ENCODE measurements at regions not wholly inside any gene's neighbourhood (a gene's known extent, or its start where the extent isn't known, plus 50 kb on each side); places are given as distances from the start of the nearest gene placed in this dataset.

- H3K9me3 ChIP-seq (replicated peaks; ENCODE audit: control insufficient read depth, low read depth, low read length) = no peaks in the 10 kb centered on the region
- peak; percentile 38 for DNase-seq
- no peaks in the 10 kb centered on the region for H3K36me3 ChIP-seq (ENCODE audit: control insufficient read depth, insufficient read depth, low read length)
- no peak overlapping the region for H3K27ac ChIP-seq (ENCODE audit: low read length)
- no peak overlapping the region for H3K4me3 ChIP-seq (ENCODE audit: low read length)
- no peaks in the 10 kb centered on the region for H3K27me3 ChIP-seq (ENCODE audit: control insufficient read depth, insufficient read depth, low read length)
- H3K4me1 ChIP-seq (ENCODE audit: control insufficient read depth, insufficient read depth, low read length) = no peaks in the 10 kb centered on the region
- no CpG with 5 or more reads among the region's 6 CpGs for WGBS (ENCODE audit: insufficient coverage)
Measured at GRCh38 chr5:35436400-35437057, 181.1 kb upstream of the SPEF2 start.

GRCh38 chr5:35430381-35431162 lies 187.1 kb upstream of the SPEF2 start:
- no CpG with 5 or more reads among the region's 5 CpGs for WGBS (ENCODE audit: insufficient coverage)
- Histone ChIP-seq H3K4me3 (ENCODE audit: low read length) (no peak overlapping the region), H3K36me3 (ENCODE audit: control insufficient read depth, insufficient read depth, low read length) (no peaks in the 10 kb centered on the region), H3K27me3 (ENCODE audit: control insufficient read depth, insufficient read depth, low read length) (no peaks in the 10 kb centered on the region), H3K9me3 (replicated peaks; ENCODE audit: control insufficient read depth, low read depth, low read length) (no peaks in the 10 kb centered on the region), H3K4me1 (ENCODE audit: control insufficient read depth, insufficient read depth, low read length) (no peaks in the 10 kb centered on the region), H3K27ac (ENCODE audit: low read length) (no peak overlapping the region)
- DNase-seq = no peak

- no peaks in the 10 kb centered on the region for H3K4me1 ChIP-seq (ENCODE audit: control insufficient read depth, insufficient read depth, low read length)
- H3K27me3 ChIP-seq (ENCODE audit: control insufficient read depth, insufficient read depth, low read length) = no peaks in the 10 kb centered on the region
- WGBS (ENCODE audit: insufficient coverage) = no CpG with 5 or more reads among the region's 1 CpG
- no peak for DNase-seq
- no peaks in the 10 kb centered on the region for H3K9me3 ChIP-seq (replicated peaks; ENCODE audit: control insufficient read depth, low read depth, low read length)
- no peak overlapping the region for H3K27ac ChIP-seq (ENCODE audit: low read length)
- H3K36me3 ChIP-seq (ENCODE audit: control insufficient read depth, insufficient read depth, low read length) = no peaks in the 10 kb centered on the region
- no peak overlapping the region for H3K4me3 ChIP-seq (ENCODE audit: low read length)
Measured at GRCh38 chr5:35420200-35420599, 189.9 kb upstream of the PRLR start.

GRCh38 chr5:35417040-35417439 lies 186.8 kb upstream of the PRLR start:
- Histone ChIP-seq H3K36me3 (ENCODE audit: control insufficient read depth, insufficient read depth, low read length) (no peaks in the 10 kb centered on the region), H3K9me3 (replicated peaks; ENCODE audit: control insufficient read depth, low read depth, low read length) (no peaks in the 10 kb centered on the region), H3K27me3 (ENCODE audit: control insufficient read depth, insufficient read depth, low read length) (no peaks in the 10 kb centered on the region), H3K4me1 (ENCODE audit: control insufficient read depth, insufficient read depth, low read length) (no peaks in the 10 kb centered on the region), H3K4me3 (ENCODE audit: low read length) (no peak overlapping the region), H3K27ac (ENCODE audit: low read length) (no peak overlapping the region)
- DNase-seq = no peak
- WGBS (ENCODE audit: insufficient coverage) = no CpG with 5 or more reads among the region's 4 CpGs

GRCh38 chr5:35416217-35416988 lies 186.1 kb upstream of the PRLR start:
- no peaks in the 10 kb centered on the region for H3K4me1 ChIP-seq (ENCODE audit: control insufficient read depth, insufficient read depth, low read length)
- H3K36me3 ChIP-seq (ENCODE audit: control insufficient read depth, insufficient read depth, low read length) = no peaks in the 10 kb centered on the region
- no peaks in the 10 kb centered on the region for H3K27me3 ChIP-seq (ENCODE audit: control insufficient read depth, insufficient read depth, low read length)
- no peaks in the 10 kb centered on the region for H3K9me3 ChIP-seq (replicated peaks; ENCODE audit: control insufficient read depth, low read depth, low read length)
- WGBS (ENCODE audit: insufficient coverage) = 65% methylated on average over 6 of the region's 6 CpGs
- H3K27ac ChIP-seq (ENCODE audit: low read length) = no peak overlapping the region
- no peak overlapping the region for H3K4me3 ChIP-seq (ENCODE audit: low read length)
- DNase-seq = no peak

- H3K36me3 ChIP-seq (ENCODE audit: control insufficient read depth, insufficient read depth, low read length) = no peaks in the 10 kb centered on the region
- H3K27me3 ChIP-seq (ENCODE audit: control insufficient read depth, insufficient read depth, low read length) = no peaks in the 10 kb centered on the region
- H3K9me3 ChIP-seq (replicated peaks; ENCODE audit: control insufficient read depth, low read depth, low read length) = no peaks in the 10 kb centered on the region
- WGBS (ENCODE audit: insufficient coverage) = no CpG with 5 or more reads among the region's 2 CpGs
- no peak overlapping the region for H3K27ac ChIP-seq (ENCODE audit: low read length)
- H3K4me1 ChIP-seq (ENCODE audit: control insufficient read depth, insufficient read depth, low read length) = no peaks in the 10 kb centered on the region
- no peak overlapping the region for H3K4me3 ChIP-seq (ENCODE audit: low read length)
- no peak for DNase-seq
Measured at GRCh38 chr5:35415309-35415708, 185.0 kb upstream of the PRLR start.

- Histone ChIP-seq H3K9me3 (replicated peaks; ENCODE audit: control insufficient read depth, low read depth, low read length) (no peaks in the 10 kb centered on the region), H3K4me1 (ENCODE audit: control insufficient read depth, insufficient read depth, low read length) (no peaks in the 10 kb centered on the region), H3K4me3 (ENCODE audit: low read length) (no peak overlapping the region), H3K27me3 (ENCODE audit: control insufficient read depth, insufficient read depth, low read length) (no peaks in the 10 kb centered on the region), H3K36me3 (ENCODE audit: control insufficient read depth, insufficient read depth, low read length) (no peaks in the 10 kb centered on the region), H3K27ac (ENCODE audit: low read length) (no peak overlapping the region)
- no CpG with 5 or more reads among the region's 1 CpG for WGBS (ENCODE audit: insufficient coverage)
- no peak for DNase-seq
Measured at GRCh38 chr5:35409361-35409760, 179.1 kb upstream of the PRLR start.

- Histone ChIP-seq H3K4me1 (ENCODE audit: control insufficient read depth, insufficient read depth, low read length) (no peaks in the 10 kb centered on the region), H3K36me3 (ENCODE audit: control insufficient read depth, insufficient read depth, low read length) (no peaks in the 10 kb centered on the region), H3K4me3 (ENCODE audit: low read length) (no peak overlapping the region), H3K9me3 (replicated peaks; ENCODE audit: control insufficient read depth, low read depth, low read length) (no peaks in the 10 kb centered on the region), H3K27me3 (ENCODE audit: control insufficient read depth, insufficient read depth, low read length) (no peaks in the 10 kb centered on the region), H3K27ac (ENCODE audit: low read length) (no peak overlapping the region)
- DNase-seq = no peak
- whole genome bisulfite sequencing (ENCODE audit: insufficient coverage) = no CpG with 5 or more reads among the region's 2 CpGs
Measured at GRCh38 chr5:35408146-35408545, 177.9 kb upstream of the PRLR start.

GRCh38 chr5:35407697-35408096 lies 177.4 kb upstream of the PRLR start:
- no peaks in the 10 kb centered on the region for H3K9me3 ChIP-seq (replicated peaks; ENCODE audit: control insufficient read depth, low read depth, low read length)
- no peak overlapping the region for H3K27ac ChIP-seq (ENCODE audit: low read length)
- no peaks in the 10 kb centered on the region for H3K27me3 ChIP-seq (ENCODE audit: control insufficient read depth, insufficient read depth, low read length)
- no peak overlapping the region for H3K4me3 ChIP-seq (ENCODE audit: low read length)
- H3K4me1 ChIP-seq (ENCODE audit: control insufficient read depth, insufficient read depth, low read length) = no peaks in the 10 kb centered on the region
- peak; percentile 2 for DNase-seq
- no peaks in the 10 kb centered on the region for H3K36me3 ChIP-seq (ENCODE audit: control insufficient read depth, insufficient read depth, low read length)

- Histone ChIP-seq H3K4me3 (ENCODE audit: low read length) (no peak overlapping the region), H3K4me1 (ENCODE audit: control insufficient read depth, insufficient read depth, low read length) (no peaks in the 10 kb centered on the region), H3K36me3 (ENCODE audit: control insufficient read depth, insufficient read depth, low read length) (no peaks in the 10 kb centered on the region), H3K27ac (ENCODE audit: low read length) (no peak overlapping the region), H3K9me3 (replicated peaks; ENCODE audit: control insufficient read depth, low read depth, low read length) (no peaks in the 10 kb centered on the region), H3K27me3 (ENCODE audit: control insufficient read depth, insufficient read depth, low read length) (no peaks in the 10 kb centered on the region)
- DNase-seq = no peak
- 90% methylated on average over 11 of the region's 15 CpGs for WGBS (ENCODE audit: insufficient coverage)
Measured at GRCh38 chr5:35405938-35406337, 175.7 kb upstream of the PRLR start.
